GM12878 (cell line): ENCODE measurements at regions not wholly inside any gene's neighbourhood (a gene's known extent, or its start where the extent isn't known, plus 50 kb on each side); places are given as distances from the start of the nearest gene placed in this dataset.

Source experiments
- ATAC-seq: fragments of 200-7000 bp; cut with Tn5 transposase; 3 replicates; pipeline ENCODE4 v1.9.1; 2020; ENCODE audit warnings: mild to moderate bottlenecking, moderate library complexity
- BruUV-seq: library from RNA; stranded (reverse); fragments of 400-500 nt; replicated peaks from 2 replicates; lab custom pipeline; 2021; lab: Mats Ljungman, UMichigan
- CTCF ChIA-PET: fragments of 300-600 bp; sonication (Branson Sonifier 250); formaldehyde crosslinking; extraction: SDS; loops from one replicate; lab custom pipeline; 2021; ENCODE audit warnings: inconsistent platforms; lab: Yijun Ruan, JAX
- POLR2A ChIA-PET: fragments of 350-600 bp; formaldehyde crosslinking; extraction: SDS; loops from one replicate; lab custom pipeline; 2021; ENCODE audit warnings: inconsistent platforms; lab: Charles Lee
- RAD21 ChIA-PET: fragments of 300-600 bp; sonication (Branson Sonifier 250); formaldehyde crosslinking; loops from one replicate; lab custom pipeline; 2023; ENCODE audit warnings: antibody characterized with exemption; ENCODE audit not compliant: unreplicated experiment; lab: Charles Lee
- SMC1A ChIA-PET: fragments of 300-600 bp; sonication (Branson Sonifier 250); formaldehyde crosslinking; loops from one replicate; lab custom pipeline; 2023; ENCODE audit not compliant: unreplicated experiment, uncharacterized antibody; lab: Charles Lee
- DNase-seq: peaks from one replicate; pipeline ENCODE4 v3.0.0-alpha.2; 2011; ENCODE audit warnings: low read depth, low spot score
- FAIRE-seq: peaks from 3 replicates; lab custom pipeline; 2011; peaks lifted over from hg19 to GRCh38; lab: Jason Lieb, UNC
- H2AFZ ChIP-seq: 2 replicates; pipeline ENCODE4 v1.6.0; 2011; ENCODE audit warnings: low read depth, low read length, control low read depth; ENCODE audit not compliant: control insufficient read depth
- H3K27ac ChIP-seq: 2 replicates; pipeline ENCODE4 v1.5.1; 2011; ENCODE audit warnings: control low read depth; ENCODE audit not compliant: control insufficient read depth, insufficient read depth
- H3K27me3 ChIP-seq, 2 experiments: replicated peaks in 1 of 2; 2 replicates each; pipeline versions ENCODE4 v1.6.0 to v1.6.1; 2011; ENCODE audit warnings: low read length in 1 of 2; ENCODE audit not compliant: control insufficient read depth in 2 of 2, insufficient read depth in 2 of 2
- H3K36me3 ChIP-seq, 2 experiments: 2 replicates each; pipeline ENCODE4 v1.5.1; 2011; ENCODE audit warnings: low read length in 1 of 2; ENCODE audit not compliant: control insufficient read depth in 2 of 2, insufficient read depth in 2 of 2
- H3K4me1 ChIP-seq: 2 replicates; pipeline ENCODE4 v1.6.1; 2011; ENCODE audit warnings: mild to moderate bottlenecking, low read length, moderate library complexity, mixed read lengths; ENCODE audit not compliant: control insufficient read depth, insufficient read depth
- H3K4me2 ChIP-seq: 2 replicates; pipeline ENCODE4 v1.6.0; 2011; ENCODE audit warnings: control low read depth; ENCODE audit not compliant: control insufficient read depth, insufficient read depth
- H3K4me3 ChIP-seq: fragments of 200-600 bp; sonication (generic); 2 replicates; pipeline ENCODE4 v1.5.1; 2016
- H3K79me2 ChIP-seq: 2 replicates; pipeline ENCODE4 v1.6.0; 2011; ENCODE audit warnings: low read length; ENCODE audit not compliant: control insufficient read depth, insufficient read depth
- H3K9ac ChIP-seq: 2 replicates; pipeline ENCODE4 v1.8.0; 2011; ENCODE audit warnings: low read length, control low read depth, mixed read lengths; ENCODE audit not compliant: control insufficient read depth, insufficient read depth
- H3K9me3 ChIP-seq: replicated peaks from 3 replicates; pipeline ENCODE4 v1.5.1; 2011; ENCODE audit warnings: mild to moderate bottlenecking, low read length; ENCODE audit not compliant: control insufficient read depth, insufficient read depth
- H4K20me1 ChIP-seq: 2 replicates; pipeline ENCODE4 v1.6.0; 2011; ENCODE audit not compliant: control insufficient read depth, insufficient read depth
- CUX1 ChIP-seq: IDR thresholded peaks from 2 replicates; pipeline ENCODE4 v1.6.1; 2012; ENCODE audit warnings: improper control_type of control experiment, low read depth, low read length; ENCODE audit not compliant: insufficient replicate concordance
- FOXK2 ChIP-seq: fragments of 450-650 bp; IDR thresholded peaks from 2 replicates; pipeline ENCODE4 v1.6.1; 2017; ENCODE audit warnings: mild to moderate bottlenecking, moderate library complexity
- HCFC1 ChIP-seq: fragments of 150-350 bp; IDR thresholded peaks from 2 replicates; pipeline ENCODE4 v1.6.1; 2014; ENCODE audit warnings: low read length
- HDAC2 ChIP-seq: fragments of 200-600 bp; sonication (generic); IDR thresholded peaks from 2 replicates; pipeline ENCODE4 v1.6.1; 2017
- JUNB ChIP-seq: IDR thresholded peaks from 2 replicates; pipeline ENCODE4 v1.6.1; 2016; ENCODE audit warnings: antibody characterized with exemption, mild to moderate bottlenecking
- KDM1A ChIP-seq: fragments of 200-600 bp; sonication (generic); IDR thresholded peaks from 2 replicates; pipeline ENCODE4 v1.6.1; 2016; ENCODE audit warnings: borderline replicate concordance
- NR2C2 ChIP-seq: IDR thresholded peaks from 2 replicates; pipeline ENCODE4 v1.6.1; 2011; ENCODE audit warnings: borderline replicate concordance, low read depth; ENCODE audit not compliant: control insufficient read depth, insufficient read length
- NRF1 ChIP-seq: conservative IDR thresholded peaks from 2 replicates; pipeline ENCODE4 v1.6.1; 2011; ENCODE audit warnings: mild to moderate bottlenecking, low read depth, low read length, improper control_type of control experiment
- RELA ChIP-seq: fragments of 450-650 bp; IDR thresholded peaks from 2 replicates; pipeline ENCODE4 v1.8.0; 2014; ENCODE audit warnings: borderline replicate concordance; ENCODE audit not compliant: partially characterized antibody
- SREBF2 ChIP-seq: IDR thresholded peaks from 2 replicates; pipeline ENCODE4 v1.6.1; 2012; ENCODE audit warnings: mild to moderate bottlenecking, low read length
- TARDBP ChIP-seq: IDR thresholded peaks from 2 replicates; pipeline ENCODE4 v1.6.1; 2016; ENCODE audit warnings: borderline replicate concordance
- TCF3 ChIP-seq: IDR thresholded peaks from 2 replicates; pipeline ENCODE4 v1.6.1; 2012; ENCODE audit warnings: low read depth, mild to moderate bottlenecking, low read length, borderline replicate concordance; ENCODE audit not compliant: insufficient read depth
- WGBS: methylation state at CpG from one replicate; pipeline ENCODE4 v1.1.6; 2016; ENCODE audit warnings: low lambda C conversion rate; ENCODE audit not compliant: insufficient replicate concordance, insufficient coverage; ENCODE audit errors: missing lambda C conversion rate; 5-methylcytosine and 5-hydroxymethylcytosine counted together
- in situ Hi-C: fragments of 300-500 bp; cut with MboI; formaldehyde crosslinking; loops from 9 replicates; pipeline ENCODE4 v1.14.3; 2018; ENCODE audit warnings: mixed read lengths
- intact Hi-C: fragments of 100-400 bp; cut with micrococcal nuclease; formaldehyde crosslinking; loops from one replicate; pipeline ENCODE4 v1.14.2; 2022; ENCODE audit not compliant: unreplicated experiment
- TF ChIP-seq, protein P1 (sequence below): IDR thresholded peaks from 2 replicates; pipeline ENCODE4 v1.6.1; 2011; ENCODE audit warnings: borderline replicate concordance, low read depth, mild to moderate bottlenecking, moderate library complexity, mixed read lengths, low read length; ENCODE audit not compliant: insufficient read depth; ENCODE audit errors: extremely low read length
- TF ChIP-seq, protein P2 (sequence below): fragments of 450-650 bp; IDR thresholded peaks from 2 replicates; pipeline ENCODE4 v1.6.1; 2018; ENCODE audit warnings: mild to moderate bottlenecking, low read depth, moderate library complexity; ENCODE audit not compliant: partially characterized antibody
- TF ChIP-seq, protein P3 (sequence below): fragments of 450-650 bp; IDR thresholded peaks from 2 replicates; pipeline ENCODE4 v1.6.1; 2017; ENCODE audit warnings: mild to moderate bottlenecking, low read depth, inconsistent platforms; ENCODE audit not compliant: poor library complexity, severe bottlenecking

- BruUV-seq, result no TSS peak
- ChIA-PET CTCF (no interaction called here), RAD21 (no interaction called here), SMC1A (no interaction called here), POLR2A (no interaction called here)
- in situ Hi-C loops (no loop called here), intact Hi-C loops (no loop called here)
- no peaks in the 10 kb centered on the region for H3K27me3 ChIP-seq
- H3K9me3 ChIP-seq, result no peaks in the 10 kb centered on the region
- no peaks in the 10 kb centered on the region for H3K36me3 ChIP-seq
- FAIRE-seq (no peak), ATAC-seq (no peak), DNase-seq (no peak)
- H3K4me3 ChIP-seq, result no peak overlapping the region
- 9% methylated on average over 3 of the region's 3 CpGs for WGBS
- H2AFZ ChIP-seq, result no peak overlapping the region
- no peaks in the 10 kb centered on the region for H4K20me1 ChIP-seq
- no peak overlapping the region for H3K4me2 ChIP-seq
- no peak overlapping the region for H3K27ac ChIP-seq
- no peaks in the 10 kb centered on the region for H3K4me1 ChIP-seq
- no peak overlapping the region for H3K9ac ChIP-seq
- no peaks in the 10 kb centered on the region for H3K79me2 ChIP-seq
- no peak for TF ChIP-seq TCF3
- TF ChIP-seq NR2C2, result no peak
- TF ChIP-seq, protein P1, sequence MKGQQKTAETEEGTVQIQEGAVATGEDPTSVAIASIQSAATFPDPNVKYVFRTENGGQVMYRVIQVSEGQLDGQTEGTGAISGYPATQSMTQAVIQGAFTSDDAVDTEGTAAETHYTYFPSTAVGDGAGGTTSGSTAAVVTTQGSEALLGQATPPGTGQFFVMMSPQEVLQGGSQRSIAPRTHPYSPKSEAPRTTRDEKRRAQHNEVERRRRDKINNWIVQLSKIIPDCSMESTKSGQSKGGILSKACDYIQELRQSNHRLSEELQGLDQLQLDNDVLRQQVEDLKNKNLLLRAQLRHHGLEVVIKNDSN, result no peak
- TF ChIP-seq SREBF2, result no peak
- no peak for TF ChIP-seq HCFC1
- TF ChIP-seq, protein P2, sequence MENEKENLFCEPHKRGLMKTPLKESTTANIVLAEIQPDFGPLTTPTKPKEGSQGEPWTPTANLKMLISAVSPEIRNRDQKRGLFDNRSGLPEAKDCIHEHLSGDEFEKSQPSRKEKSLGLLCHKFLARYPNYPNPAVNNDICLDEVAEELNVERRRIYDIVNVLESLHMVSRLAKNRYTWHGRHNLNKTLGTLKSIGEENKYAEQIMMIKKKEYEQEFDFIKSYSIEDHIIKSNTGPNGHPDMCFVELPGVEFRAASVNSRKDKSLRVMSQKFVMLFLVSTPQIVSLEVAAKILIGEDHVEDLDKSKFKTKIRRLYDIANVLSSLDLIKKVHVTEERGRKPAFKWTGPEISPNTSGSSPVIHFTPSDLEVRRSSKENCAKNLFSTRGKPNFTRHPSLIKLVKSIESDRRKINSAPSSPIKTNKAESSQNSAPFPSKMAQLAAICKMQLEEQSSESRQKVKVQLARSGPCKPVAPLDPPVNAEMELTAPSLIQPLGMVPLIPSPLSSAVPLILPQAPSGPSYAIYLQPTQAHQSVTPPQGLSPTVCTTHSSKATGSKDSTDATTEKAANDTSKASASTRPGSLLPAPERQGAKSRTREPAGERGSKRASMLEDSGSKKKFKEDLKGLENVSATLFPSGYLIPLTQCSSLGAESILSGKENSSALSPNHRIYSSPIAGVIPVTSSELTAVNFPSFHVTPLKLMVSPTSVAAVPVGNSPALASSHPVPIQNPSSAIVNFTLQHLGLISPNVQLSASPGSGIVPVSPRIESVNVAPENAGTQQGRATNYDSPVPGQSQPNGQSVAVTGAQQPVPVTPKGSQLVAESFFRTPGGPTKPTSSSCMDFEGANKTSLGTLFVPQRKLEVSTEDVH, result no peak
- TF ChIP-seq FOXK2, result no peak
- TF ChIP-seq, protein P3, sequence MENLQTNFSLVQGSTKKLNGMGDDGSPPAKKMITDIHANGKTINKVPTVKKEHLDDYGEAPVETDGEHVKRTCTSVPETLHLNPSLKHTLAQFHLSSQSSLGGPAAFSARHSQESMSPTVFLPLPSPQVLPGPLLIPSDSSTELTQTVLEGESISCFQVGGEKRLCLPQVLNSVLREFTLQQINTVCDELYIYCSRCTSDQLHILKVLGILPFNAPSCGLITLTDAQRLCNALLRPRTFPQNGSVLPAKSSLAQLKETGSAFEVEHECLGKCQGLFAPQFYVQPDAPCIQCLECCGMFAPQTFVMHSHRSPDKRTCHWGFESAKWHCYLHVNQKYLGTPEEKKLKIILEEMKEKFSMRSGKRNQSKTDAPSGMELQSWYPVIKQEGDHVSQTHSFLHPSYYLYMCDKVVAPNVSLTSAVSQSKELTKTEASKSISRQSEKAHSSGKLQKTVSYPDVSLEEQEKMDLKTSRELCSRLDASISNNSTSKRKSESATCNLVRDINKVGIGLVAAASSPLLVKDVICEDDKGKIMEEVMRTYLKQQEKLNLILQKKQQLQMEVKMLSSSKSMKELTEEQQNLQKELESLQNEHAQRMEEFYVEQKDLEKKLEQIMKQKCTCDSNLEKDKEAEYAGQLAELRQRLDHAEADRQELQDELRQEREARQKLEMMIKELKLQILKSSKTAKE, result no peak
- no peak for TF ChIP-seq TARDBP
- no peak for TF ChIP-seq JUNB
- TF ChIP-seq KDM1A, result no peak
- no peak for TF ChIP-seq CUX1
- no peak for TF ChIP-seq NRF1
- TF ChIP-seq RELA, result no peak
- TF ChIP-seq HDAC2, result no peak
Observed at GRCh38 chr10:129171812-129172211, 295.2 kb upstream of the MGMT start.
